ENCODE measurements at regions not wholly inside any gene's neighbourhood (a gene's known extent, or its start where the extent isn't known, plus 50 kb on each side); places are given as distances from the start of the nearest gene placed in this dataset.

GRCh38 chr3:191076903-191077552, 122.0 kb upstream of the OSTN start:
- no peaks in the 10 kb centered on the region for H3K36me3 Mint-ChIP-seq (ENCODE audit: low read depth)

GRCh38 chr3:191074511-191074910, 124.5 kb upstream of the OSTN start:
- Mint-ChIP-seq H3K4me3 (no peak overlapping the region), H3K4me1 (no peaks in the 10 kb centered on the region), H3K36me3 (ENCODE audit: low read depth) (no peaks in the 10 kb centered on the region), H3K27me3 (ENCODE audit: low read depth, poor library complexity) (peaks cover 3% of the 10 kb centered on the region), H3K27ac (no peak overlapping the region), H3K9me3 (peaks cover 21% of the 10 kb centered on the region)
- no peak for DNase-seq
- TF ChIP-seq CTCF (IDR thresholded peaks at IDR 0.05): no peak

More at GRCh38 chr3:191076903-191077552, 122.0 kb upstream of the OSTN start:
- Mint-ChIP-seq H3K27me3 (ENCODE audit: low read depth, poor library complexity) (peaks cover 3% of the 10 kb centered on the region), H3K4me1 (no peaks in the 10 kb centered on the region), H3K9me3 (peaks cover 36% of the 10 kb centered on the region), H3K4me3 (no peak overlapping the region), H3K27ac (no peak overlapping the region)
- TF ChIP-seq CTCF (IDR thresholded peaks at IDR 0.05): no peak
- DNase-seq: no peak

GRCh38 chr3:191070762-191071403, 128.2 kb upstream of the OSTN start:
- Mint-ChIP-seq H3K27me3 (ENCODE audit: low read depth, poor library complexity) (peaks cover 3% of the 10 kb centered on the region), H3K36me3 (ENCODE audit: low read depth) (no peaks in the 10 kb centered on the region), H3K4me3 (no peak overlapping the region), H3K4me1 (no peaks in the 10 kb centered on the region), H3K27ac (no peak overlapping the region), H3K9me3 (no peaks in the 10 kb centered on the region)
- TF ChIP-seq CTCF (IDR thresholded peaks at IDR 0.05): no peak
- DNase-seq: no peak

- TF ChIP-seq CTCF (IDR thresholded peaks at IDR 0.05): no peak
- DNase-seq: no peak
- no peaks in the 10 kb centered on the region for H3K36me3 Mint-ChIP-seq (ENCODE audit: low read depth)
These were observed 128.8 kb upstream of the OSTN start for GRCh38 chr3:191070201-191070600.

GRCh38 chr3:191068946-191069813, 129.9 kb upstream of the OSTN start:
- H3K9me3 Mint-ChIP-seq: no peaks in the 10 kb centered on the region
- no peaks in the 10 kb centered on the region for H3K27me3 Mint-ChIP-seq (ENCODE audit: low read depth, poor library complexity)
- no peak for TF ChIP-seq CTCF (IDR thresholded peaks at IDR 0.05)
- no peak overlapping the region for H3K27ac Mint-ChIP-seq
- DNase-seq: no peak
- no peak overlapping the region for H3K4me3 Mint-ChIP-seq
- H3K4me1 Mint-ChIP-seq: no peaks in the 10 kb centered on the region
- H3K36me3 Mint-ChIP-seq (ENCODE audit: low read depth): no peaks in the 10 kb centered on the region

More at GRCh38 chr3:191070201-191070600, 128.8 kb upstream of the OSTN start:
- Mint-ChIP-seq H3K9me3 (no peaks in the 10 kb centered on the region), H3K4me3 (no peak overlapping the region), H3K27me3 (ENCODE audit: low read depth, poor library complexity) (no peaks in the 10 kb centered on the region), H3K27ac (no peak overlapping the region), H3K4me1 (no peaks in the 10 kb centered on the region)

Data from nephron progenitor cell (in vitro differentiated cells).